ENCODE measurements at regions not wholly inside any gene's neighbourhood (a gene's known extent, or its start where the extent isn't known, plus 50 kb on each side); places are given as distances from the start of the nearest gene placed in this dataset.

DNA sequence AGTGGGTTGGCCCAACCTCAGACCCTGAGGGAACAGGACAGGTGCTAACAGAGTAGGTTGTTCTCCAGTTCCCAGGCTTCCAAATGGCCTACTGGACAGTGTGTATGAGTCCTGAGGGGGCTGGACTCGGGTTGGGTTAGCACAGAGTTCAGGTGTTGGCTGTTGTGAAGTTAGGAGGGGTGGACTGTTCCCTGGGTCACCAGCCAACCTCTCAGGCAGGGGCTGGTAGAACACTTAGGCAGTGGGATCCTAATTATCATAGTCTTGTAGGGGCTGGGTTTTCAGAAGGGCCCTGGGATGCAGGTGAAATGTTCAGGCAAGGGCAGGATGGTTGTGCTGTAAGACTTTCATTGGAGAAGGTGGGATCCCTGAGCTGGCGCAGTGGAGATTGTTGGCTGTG is 293.0 kb downstream of the ZWINT start:
- Histone ChIP-seq H3F3A (ENCODE audit: insufficient read depth, low read length) (no peaks in the 10 kb centered on the region), H3K27me3 (replicated peaks; ENCODE audit: insufficient read depth, low read length) (no peaks in the 10 kb centered on the region), H3K4me2 (ENCODE audit: low read depth, low read length) (no peak overlapping the region), H3K4me3 (ENCODE audit: low read length) (no peak overlapping the region), H3K4me1 (ENCODE audit: low read length) (no peaks in the 10 kb centered on the region), H2AFZ (ENCODE audit: low read length) (no peak overlapping the region), H3K79me2 (ENCODE audit: low read length) (no peaks in the 10 kb centered on the region), H3K27ac (ENCODE audit: low read length) (no peak overlapping the region), H3K36me3 (replicated peaks; ENCODE audit: insufficient read depth, low read length) (no peaks in the 10 kb centered on the region), H3K9ac (ENCODE audit: low read length) (no peak overlapping the region), H3K9me3 (replicated peaks; ENCODE audit: insufficient read depth, low read length) (no peaks in the 10 kb centered on the region), H4K20me1 (ENCODE audit: insufficient read depth, low read length) (no peaks in the 10 kb centered on the region), H3K9me2 (replicated peaks; ENCODE audit: insufficient read depth, low read length) (no peaks in the 10 kb centered on the region)
- DNase-seq = no peak
- TF ChIP-seq EZH2phosphoT487 (IDR thresholded peaks at IDR 0.05; ENCODE audit: low read length) = no peak

DNA sequence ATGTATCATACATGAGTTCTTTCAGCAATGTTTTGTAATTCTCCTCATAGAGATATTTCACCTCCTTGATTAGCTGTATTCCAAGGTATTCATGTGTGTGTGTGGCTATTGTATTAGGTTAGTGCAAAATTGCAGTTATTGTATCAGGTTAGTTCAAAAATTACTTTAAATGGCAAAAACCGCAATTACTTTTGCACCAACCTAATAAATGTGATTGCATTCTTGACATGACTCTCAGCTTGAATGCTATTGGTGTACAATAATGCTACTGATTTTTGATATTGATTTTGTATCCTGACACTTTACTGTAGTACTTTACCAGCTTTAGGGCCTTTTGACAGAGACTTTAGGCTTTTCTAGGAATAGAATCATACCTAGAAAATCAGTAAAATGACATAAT is 297.4 kb downstream of the ZWINT start:
- H3K4me1 ChIP-seq (ENCODE audit: low read length) = no peaks in the 10 kb centered on the region

DNA sequence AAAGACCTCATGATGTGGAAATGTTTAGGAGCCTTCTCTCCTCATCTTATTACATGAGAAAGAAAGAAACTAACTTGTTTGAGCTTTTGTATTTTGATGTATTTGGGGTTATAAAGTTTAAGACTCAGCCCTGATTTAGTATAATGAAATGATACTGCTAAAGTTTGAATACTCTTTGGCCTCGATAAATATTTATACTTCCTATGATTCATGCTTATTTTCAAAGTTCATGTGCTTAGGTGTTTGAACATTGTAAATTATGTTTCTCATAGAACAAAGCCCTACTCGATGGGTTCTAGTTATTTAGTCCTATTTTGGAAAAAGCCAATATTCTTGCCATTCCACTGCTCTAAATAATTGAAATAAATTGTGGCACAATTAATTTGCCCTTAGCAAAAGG is 303.2 kb downstream of the ZWINT start:
- no peak overlapping the region for H2AFZ ChIP-seq (ENCODE audit: low read length)
- H4K20me1 ChIP-seq (ENCODE audit: insufficient read depth, low read length) = no peaks in the 10 kb centered on the region
- H3K79me2 ChIP-seq (ENCODE audit: low read length) = no peaks in the 10 kb centered on the region
- no peak overlapping the region for H3K9ac ChIP-seq (ENCODE audit: low read length)
- H3K4me3 ChIP-seq (ENCODE audit: low read length) = no peak overlapping the region
- H3K9me3 ChIP-seq (replicated peaks; ENCODE audit: insufficient read depth, low read length) = no peaks in the 10 kb centered on the region
- no peaks in the 10 kb centered on the region for H3K4me1 ChIP-seq (ENCODE audit: low read length)
- TF ChIP-seq EZH2phosphoT487 (IDR thresholded peaks at IDR 0.05; ENCODE audit: low read length) = no peak
- TF ChIP-seq, protein P1, sequence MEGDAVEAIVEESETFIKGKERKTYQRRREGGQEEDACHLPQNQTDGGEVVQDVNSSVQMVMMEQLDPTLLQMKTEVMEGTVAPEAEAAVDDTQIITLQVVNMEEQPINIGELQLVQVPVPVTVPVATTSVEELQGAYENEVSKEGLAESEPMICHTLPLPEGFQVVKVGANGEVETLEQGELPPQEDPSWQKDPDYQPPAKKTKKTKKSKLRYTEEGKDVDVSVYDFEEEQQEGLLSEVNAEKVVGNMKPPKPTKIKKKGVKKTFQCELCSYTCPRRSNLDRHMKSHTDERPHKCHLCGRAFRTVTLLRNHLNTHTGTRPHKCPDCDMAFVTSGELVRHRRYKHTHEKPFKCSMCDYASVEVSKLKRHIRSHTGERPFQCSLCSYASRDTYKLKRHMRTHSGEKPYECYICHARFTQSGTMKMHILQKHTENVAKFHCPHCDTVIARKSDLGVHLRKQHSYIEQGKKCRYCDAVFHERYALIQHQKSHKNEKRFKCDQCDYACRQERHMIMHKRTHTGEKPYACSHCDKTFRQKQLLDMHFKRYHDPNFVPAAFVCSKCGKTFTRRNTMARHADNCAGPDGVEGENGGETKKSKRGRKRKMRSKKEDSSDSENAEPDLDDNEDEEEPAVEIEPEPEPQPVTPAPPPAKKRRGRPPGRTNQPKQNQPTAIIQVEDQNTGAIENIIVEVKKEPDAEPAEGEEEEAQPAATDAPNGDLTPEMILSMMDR (IDR thresholded peaks at IDR 0.05; ENCODE audit: low read length) = no peak
- no peak for TF ChIP-seq EZH2 (optimal IDR thresholded peaks at IDR 0.05; ENCODE audit: low read depth, low read length)
- H3K4me2 ChIP-seq (ENCODE audit: low read depth, low read length) = no peak overlapping the region
- no peaks in the 10 kb centered on the region for H3K27me3 ChIP-seq (replicated peaks; ENCODE audit: insufficient read depth, low read length)
- H3K36me3 ChIP-seq (replicated peaks; ENCODE audit: insufficient read depth, low read length) = no peaks in the 10 kb centered on the region
- H3K27ac ChIP-seq (ENCODE audit: low read length) = no peak overlapping the region
- H3K9me2 ChIP-seq (replicated peaks; ENCODE audit: insufficient read depth, low read length) = no peaks in the 10 kb centered on the region; the same call in 1 of the 2 replicates
- H3F3A ChIP-seq (ENCODE audit: insufficient read depth, low read length) = no peaks in the 10 kb centered on the region
- DNase-seq = no peak

More for the DNA sequence above, 297.4 kb downstream of the ZWINT start:
- TF ChIP-seq EZH2phosphoT487 (IDR thresholded peaks at IDR 0.05; ENCODE audit: low read length) (no peak), EZH2 (optimal IDR thresholded peaks at IDR 0.05; ENCODE audit: low read depth, low read length) (no peak)
- TF ChIP-seq, protein P1 (IDR thresholded peaks at IDR 0.05; ENCODE audit: low read length) = no peak
- no peaks in the 10 kb centered on the region for H3K79me2 ChIP-seq (ENCODE audit: low read length)
- H3K27ac ChIP-seq (ENCODE audit: low read length) = no peak overlapping the region
- no peaks in the 10 kb centered on the region for H3K9me2 ChIP-seq (replicated peaks; ENCODE audit: insufficient read depth, low read length)
- H3K4me3 ChIP-seq (ENCODE audit: low read length) = no peak overlapping the region
- H3K27me3 ChIP-seq (replicated peaks; ENCODE audit: insufficient read depth, low read length) = no peaks in the 10 kb centered on the region
- H3K36me3 ChIP-seq (replicated peaks; ENCODE audit: insufficient read depth, low read length) = no peaks in the 10 kb centered on the region
- H3K9me3 ChIP-seq (replicated peaks; ENCODE audit: insufficient read depth, low read length) = no peaks in the 10 kb centered on the region
- no peaks in the 10 kb centered on the region for H4K20me1 ChIP-seq (ENCODE audit: insufficient read depth, low read length)
- H3K9ac ChIP-seq (ENCODE audit: low read length) = no peak overlapping the region
- no peak overlapping the region for H3K4me2 ChIP-seq (ENCODE audit: low read depth, low read length)
- no peak overlapping the region for H2AFZ ChIP-seq (ENCODE audit: low read length)
- H3F3A ChIP-seq (ENCODE audit: insufficient read depth, low read length) = no peaks in the 10 kb centered on the region
- DNase-seq = no peak

DNA sequence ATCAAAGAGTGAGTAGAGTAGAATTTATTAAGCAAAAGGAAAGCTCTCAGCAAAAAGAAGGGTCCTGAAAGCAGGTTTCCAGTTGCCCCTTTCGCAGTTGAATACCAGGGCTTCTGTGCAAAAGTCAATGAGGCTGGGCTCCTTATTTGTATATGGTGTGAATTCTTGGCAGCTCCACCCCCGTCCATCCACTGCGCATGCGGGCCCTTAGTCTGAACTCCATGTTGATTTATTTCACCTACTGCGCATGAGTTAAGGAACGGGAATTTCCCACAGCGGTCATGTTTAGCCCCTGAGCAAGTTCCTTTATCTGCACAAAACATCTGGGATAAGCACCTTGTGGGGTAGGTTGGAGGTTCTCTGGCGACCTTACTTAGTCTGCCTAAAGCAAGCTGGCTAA is 325.6 kb downstream of the ZWINT start:
- H3K27ac ChIP-seq (ENCODE audit: low read length) = no peak overlapping the region
- H3K79me2 ChIP-seq (ENCODE audit: low read length) = no peaks in the 10 kb centered on the region
- H3F3A ChIP-seq (ENCODE audit: insufficient read depth, low read length) = no peaks in the 10 kb centered on the region
- no peak overlapping the region for H3K4me3 ChIP-seq (ENCODE audit: low read length)
- H3K4me1 ChIP-seq (ENCODE audit: low read length) = no peaks in the 10 kb centered on the region
- no peaks in the 10 kb centered on the region for H3K27me3 ChIP-seq (replicated peaks; ENCODE audit: insufficient read depth, low read length)
- H3K36me3 ChIP-seq (replicated peaks; ENCODE audit: insufficient read depth, low read length) = no peaks in the 10 kb centered on the region
- no peak for DNase-seq
- no peaks in the 10 kb centered on the region for H3K9me3 ChIP-seq (replicated peaks; ENCODE audit: insufficient read depth, low read length)
- no peak overlapping the region for H2AFZ ChIP-seq (ENCODE audit: low read length)
- no peaks in the 10 kb centered on the region for H3K9me2 ChIP-seq (replicated peaks; ENCODE audit: insufficient read depth, low read length)
- H4K20me1 ChIP-seq (ENCODE audit: insufficient read depth, low read length) = no peaks in the 10 kb centered on the region
- no peak for TF ChIP-seq EZH2phosphoT487 (IDR thresholded peaks at IDR 0.05; ENCODE audit: low read length)
- TF ChIP-seq, protein P1 (IDR thresholded peaks at IDR 0.05; ENCODE audit: low read length) = no peak
- TF ChIP-seq EZH2 (optimal IDR thresholded peaks at IDR 0.05; ENCODE audit: low read depth, low read length) = no peak
- no peak overlapping the region for H3K4me2 ChIP-seq (ENCODE audit: low read depth, low read length)
- H3K9ac ChIP-seq (ENCODE audit: low read length) = no peak overlapping the region
